WTC11 (cell line): ENCODE measurements at regions not wholly inside any gene's neighbourhood (a gene's known extent, or its start where the extent isn't known, plus 50 kb on each side); places are given as distances from the start of the nearest gene placed in this dataset.

Experiments used
- ATAC-seq: fragments of 200-7000 bp; cut with Tn5 transposase; 2 replicates; pipeline ENCODE4 v1.10.0; 2021; ENCODE audit warnings: mild to moderate bottlenecking, moderate library complexity
- CTCF ChIA-PET: fragments of 300-600 bp; sonication (Branson Sonifier 250); formaldehyde crosslinking; loops from one replicate; lab custom pipeline; 2021; ENCODE audit warnings: antibody characterized with exemption; lab: Charles Lee
- POLR2A ChIA-PET: fragments of 350-600 bp; sonication (Branson Sonifier 250); formaldehyde crosslinking; loops from one replicate; lab custom pipeline; 2021; ENCODE audit warnings: antibody characterized with exemption; lab: Charles Lee
- DNase-seq: peaks from one replicate; pipeline ENCODE4 v3.0.0; 2021; ENCODE audit warnings: low spot score
- H3K27ac Mint-ChIP-seq: 2 replicates; pipeline ENCODE4 v1.8.0; 2021; ENCODE audit warnings: mixed read lengths
- H3K27me3 Mint-ChIP-seq: 2 replicates; pipeline ENCODE4 v1.8.0; 2021; ENCODE audit warnings: low read depth, mild to moderate bottlenecking, moderate library complexity, mixed read lengths
- H3K36me3 Mint-ChIP-seq: 2 replicates; pipeline ENCODE4 v1.8.0; 2021; ENCODE audit warnings: mixed read lengths
- H3K4me1 Mint-ChIP-seq: 2 replicates; pipeline ENCODE4 v1.8.0; 2022; ENCODE audit warnings: mixed read lengths
- H3K4me3 Mint-ChIP-seq: 2 replicates; pipeline ENCODE4 v1.8.0; 2021; ENCODE audit warnings: mild to moderate bottlenecking, moderate library complexity, mixed read lengths
- H3K9me3 Mint-ChIP-seq: 2 replicates; pipeline ENCODE4 v1.8.0; 2021; ENCODE audit warnings: mixed read lengths
- ATF1 ChIP-seq: sonication (generic); formaldehyde crosslinking; IDR thresholded peaks from 2 replicates; pipeline ENCODE4 v1.8.1; 2023; ENCODE audit warnings: mild to moderate bottlenecking, moderate library complexity, missing genetic modification reagents
- E2F4 ChIP-seq: sonication (generic); formaldehyde crosslinking; IDR thresholded peaks from 2 replicates; pipeline ENCODE4 v1.8.1; 2022; ENCODE audit warnings: low read depth, mild to moderate bottlenecking, moderate library complexity, missing genetic modification reagents, borderline replicate concordance
- E2F5 ChIP-seq: sonication (generic); formaldehyde crosslinking; IDR thresholded peaks from 2 replicates; pipeline ENCODE4 v1.8.1; 2022; ENCODE audit warnings: mild to moderate bottlenecking, moderate library complexity, missing genetic modification reagents
- ESRRA ChIP-seq: sonication (generic); formaldehyde crosslinking; IDR thresholded peaks from 2 replicates; pipeline ENCODE4 v1.8.1; 2022; ENCODE audit warnings: mild to moderate bottlenecking, missing genetic modification reagents, borderline replicate concordance
- ETV6 ChIP-seq: sonication (generic); formaldehyde crosslinking; IDR thresholded peaks from 2 replicates; pipeline ENCODE4 v1.8.1; 2022; ENCODE audit warnings: mild to moderate bottlenecking, missing genetic modification reagents
- FOXJ3 ChIP-seq: sonication (generic); formaldehyde crosslinking; IDR thresholded peaks from 2 replicates; pipeline ENCODE4 v1.9.0; 2021; ENCODE audit warnings: missing genetic modification reagents, mild to moderate bottlenecking, borderline replicate concordance
- HMGA2 ChIP-seq: fragments of 250-450 bp; sonication (Bioruptor Pico); IDR thresholded peaks from 2 replicates; pipeline ENCODE4 v1.4.0; 2021; ENCODE audit warnings: mild to moderate bottlenecking, moderate library complexity
- IRF1 ChIP-seq: sonication (generic); formaldehyde crosslinking; IDR thresholded peaks from 2 replicates; pipeline ENCODE4 v1.8.0; 2023; ENCODE audit warnings: missing genetic modification reagents
- NFE2L1 ChIP-seq: sonication (generic); formaldehyde crosslinking; IDR thresholded peaks from 2 replicates; pipeline ENCODE4 v1.8.1; 2023; ENCODE audit warnings: missing genetic modification reagents
- PRRX2 ChIP-seq: fragments of 250-450 bp; sonication (Bioruptor Pico); IDR thresholded peaks from 2 replicates; pipeline ENCODE4 v1.8.0; 2021; ENCODE audit warnings: mild to moderate bottlenecking
- SOX15 ChIP-seq: fragments of 250-450 bp; sonication (Bioruptor Pico); IDR thresholded peaks from 2 replicates; pipeline ENCODE4 v1.9.0; 2021; ENCODE audit warnings: mild to moderate bottlenecking
- ZNF138 ChIP-seq: sonication (generic); formaldehyde crosslinking; conservative IDR thresholded peaks from 2 replicates; pipeline ENCODE4 v1.8.1; 2022; ENCODE audit warnings: mild to moderate bottlenecking, moderate library complexity, missing genetic modification reagents
- ZNF219 ChIP-seq: sonication (generic); formaldehyde crosslinking; IDR thresholded peaks from 2 replicates; pipeline ENCODE4 v1.8.0; 2023; ENCODE audit warnings: missing genetic modification reagents, mild to moderate bottlenecking, borderline replicate concordance
- ZNF396 ChIP-seq: fragments of 250-450 bp; sonication (Bioruptor Pico); IDR thresholded peaks from 2 replicates; pipeline ENCODE4 v1.8.0; 2021; ENCODE audit warnings: mild to moderate bottlenecking, moderate library complexity, borderline replicate concordance
- ZNF423 ChIP-seq: fragments of 250-450 bp; sonication (Bioruptor Pico); IDR thresholded peaks from 2 replicates; pipeline ENCODE4 v2.1.2; 2022; ENCODE audit warnings: mild to moderate bottlenecking, moderate library complexity
- TF ChIP-seq, protein P1 (sequence below): sonication (generic); formaldehyde crosslinking; IDR thresholded peaks from 2 replicates; pipeline ENCODE4 v1.8.1; 2023; ENCODE audit warnings: mild to moderate bottlenecking, missing genetic modification reagents, moderate library complexity
- TF ChIP-seq, protein P2 (sequence below): fragments of 250-450 bp; sonication (Bioruptor Pico); IDR thresholded peaks from 2 replicates; pipeline ENCODE4 v1.9.0; 2021; ENCODE audit warnings: mild to moderate bottlenecking
- TF ChIP-seq, protein P3 (sequence below): sonication (generic); formaldehyde crosslinking; IDR thresholded peaks from 2 replicates; pipeline ENCODE4 v1.8.1; 2022; ENCODE audit warnings: mild to moderate bottlenecking, missing genetic modification reagents, moderate library complexity, borderline replicate concordance
- TF ChIP-seq, protein P4 (sequence below): sonication (generic); formaldehyde crosslinking; IDR thresholded peaks from 2 replicates; pipeline ENCODE4 v1.8.1; 2023; ENCODE audit warnings: mild to moderate bottlenecking, missing genetic modification reagents, borderline replicate concordance
- TF ChIP-seq, protein P5 (sequence below): sonication (generic); formaldehyde crosslinking; conservative IDR thresholded peaks from 2 replicates; pipeline ENCODE4 v1.8.1; 2023; ENCODE audit warnings: mild to moderate bottlenecking, low read depth, missing genetic modification reagents, moderate library complexity
- TF ChIP-seq, protein P6 (sequence below): fragments of 250-450 bp; sonication (Bioruptor Pico); IDR thresholded peaks from 2 replicates; pipeline ENCODE4 v1.8.0; 2021; ENCODE audit warnings: mild to moderate bottlenecking

- CTCF ChIA-PET = no interaction called here
- H3K9me3 Mint-ChIP-seq = peaks cover 27% of the 10 kb centered on the region
These were observed 172.4 kb upstream of the AGR3 start for GRCh38 chr7:17054206-17054605.

DNA sequence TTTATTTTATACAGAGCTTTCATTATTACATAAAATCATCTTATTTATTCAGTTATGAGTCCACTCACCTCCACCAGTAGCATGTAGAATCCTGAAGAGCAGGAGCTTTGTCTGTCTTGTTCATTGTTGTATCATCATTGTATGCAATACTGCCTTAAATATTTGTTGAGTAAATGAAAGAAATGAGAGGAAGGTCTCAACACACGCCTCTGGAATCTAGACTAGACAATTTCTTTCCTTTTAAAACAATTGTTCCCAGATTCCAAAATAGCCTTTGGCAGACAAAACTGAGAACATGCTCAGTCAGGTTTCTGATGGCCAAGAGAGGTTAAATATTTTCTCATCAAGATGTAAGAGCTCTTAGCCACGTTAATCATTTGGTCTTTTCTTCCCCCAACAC, 173.1 kb upstream of the AGR3 start:
- Mint-ChIP-seq H3K36me3 (peaks cover 18% of the 10 kb centered on the region), H3K4me1 (0 out of 2 replicates have a peak, but pooled peaks cover 3% of the 10 kb centered on the region), H3K27me3 (no peaks in the 10 kb centered on the region; the same call in 1 of the 2 replicates), H3K4me3 (no peak overlapping the region), H3K9me3 (peaks cover 27% of the 10 kb centered on the region), H3K27ac (no peak overlapping the region)
- ChIA-PET POLR2A (no interaction called here), CTCF (no interaction called here)
- ATAC-seq (no peak), DNase-seq (no peak)
- TF ChIP-seq, protein P1, sequence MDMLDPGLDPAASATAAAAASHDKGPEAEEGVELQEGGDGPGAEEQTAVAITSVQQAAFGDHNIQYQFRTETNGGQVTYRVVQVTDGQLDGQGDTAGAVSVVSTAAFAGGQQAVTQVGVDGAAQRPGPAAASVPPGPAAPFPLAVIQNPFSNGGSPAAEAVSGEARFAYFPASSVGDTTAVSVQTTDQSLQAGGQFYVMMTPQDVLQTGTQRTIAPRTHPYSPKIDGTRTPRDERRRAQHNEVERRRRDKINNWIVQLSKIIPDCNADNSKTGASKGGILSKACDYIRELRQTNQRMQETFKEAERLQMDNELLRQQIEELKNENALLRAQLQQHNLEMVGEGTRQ (CRISPR knock-in tag) = no peak
- TF ChIP-seq, protein P2, sequence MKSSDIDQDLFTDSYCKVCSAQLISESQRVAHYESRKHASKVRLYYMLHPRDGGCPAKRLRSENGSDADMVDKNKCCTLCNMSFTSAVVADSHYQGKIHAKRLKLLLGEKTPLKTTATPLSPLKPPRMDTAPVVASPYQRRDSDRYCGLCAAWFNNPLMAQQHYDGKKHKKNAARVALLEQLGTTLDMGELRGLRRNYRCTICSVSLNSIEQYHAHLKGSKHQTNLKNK (CRISPR knock-in tag) = no peak
- TF ChIP-seq, protein P3, sequence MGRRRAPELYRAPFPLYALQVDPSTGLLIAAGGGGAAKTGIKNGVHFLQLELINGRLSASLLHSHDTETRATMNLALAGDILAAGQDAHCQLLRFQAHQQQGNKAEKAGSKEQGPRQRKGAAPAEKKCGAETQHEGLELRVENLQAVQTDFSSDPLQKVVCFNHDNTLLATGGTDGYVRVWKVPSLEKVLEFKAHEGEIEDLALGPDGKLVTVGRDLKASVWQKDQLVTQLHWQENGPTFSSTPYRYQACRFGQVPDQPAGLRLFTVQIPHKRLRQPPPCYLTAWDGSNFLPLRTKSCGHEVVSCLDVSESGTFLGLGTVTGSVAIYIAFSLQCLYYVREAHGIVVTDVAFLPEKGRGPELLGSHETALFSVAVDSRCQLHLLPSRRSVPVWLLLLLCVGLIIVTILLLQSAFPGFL (CRISPR knock-in tag) = no peak
- TF ChIP-seq ZNF138 (CRISPR knock-in tag) = no peak
- TF ChIP-seq NFE2L1 = no peak
- no peak for TF ChIP-seq PRRX2 (CRISPR knock-in tag)
- TF ChIP-seq ZNF219 (CRISPR knock-in tag) = no peak
- TF ChIP-seq IRF1 = no peak
- TF ChIP-seq SOX15 (CRISPR knock-in tag) = no peak
- no peak for TF ChIP-seq ESRRA (CRISPR knock-in tag)
- TF ChIP-seq, protein P4, sequence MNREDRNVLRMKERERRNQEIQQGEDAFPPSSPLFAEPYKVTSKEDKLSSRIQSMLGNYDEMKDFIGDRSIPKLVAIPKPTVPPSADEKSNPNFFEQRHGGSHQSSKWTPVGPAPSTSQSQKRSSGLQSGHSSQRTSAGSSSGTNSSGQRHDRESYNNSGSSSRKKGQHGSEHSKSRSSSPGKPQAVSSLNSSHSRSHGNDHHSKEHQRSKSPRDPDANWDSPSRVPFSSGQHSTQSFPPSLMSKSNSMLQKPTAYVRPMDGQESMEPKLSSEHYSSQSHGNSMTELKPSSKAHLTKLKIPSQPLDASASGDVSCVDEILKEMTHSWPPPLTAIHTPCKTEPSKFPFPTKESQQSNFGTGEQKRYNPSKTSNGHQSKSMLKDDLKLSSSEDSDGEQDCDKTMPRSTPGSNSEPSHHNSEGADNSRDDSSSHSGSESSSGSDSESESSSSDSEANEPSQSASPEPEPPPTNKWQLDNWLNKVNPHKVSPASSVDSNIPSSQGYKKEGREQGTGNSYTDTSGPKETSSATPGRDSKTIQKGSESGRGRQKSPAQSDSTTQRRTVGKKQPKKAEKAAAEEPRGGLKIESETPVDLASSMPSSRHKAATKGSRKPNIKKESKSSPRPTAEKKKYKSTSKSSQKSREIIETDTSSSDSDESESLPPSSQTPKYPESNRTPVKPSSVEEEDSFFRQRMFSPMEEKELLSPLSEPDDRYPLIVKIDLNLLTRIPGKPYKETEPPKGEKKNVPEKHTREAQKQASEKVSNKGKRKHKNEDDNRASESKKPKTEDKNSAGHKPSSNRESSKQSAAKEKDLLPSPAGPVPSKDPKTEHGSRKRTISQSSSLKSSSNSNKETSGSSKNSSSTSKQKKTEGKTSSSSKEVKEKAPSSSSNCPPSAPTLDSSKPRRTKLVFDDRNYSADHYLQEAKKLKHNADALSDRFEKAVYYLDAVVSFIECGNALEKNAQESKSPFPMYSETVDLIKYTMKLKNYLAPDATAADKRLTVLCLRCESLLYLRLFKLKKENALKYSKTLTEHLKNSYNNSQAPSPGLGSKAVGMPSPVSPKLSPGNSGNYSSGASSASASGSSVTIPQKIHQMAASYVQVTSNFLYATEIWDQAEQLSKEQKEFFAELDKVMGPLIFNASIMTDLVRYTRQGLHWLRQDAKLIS = no peak
- TF ChIP-seq FOXJ3 (CRISPR knock-in tag) = no peak

More at GRCh38 chr7:17054206-17054605, 172.4 kb upstream of the AGR3 start:
- no peak overlapping the region for H3K4me3 Mint-ChIP-seq
- H3K4me1 Mint-ChIP-seq = 0 out of 2 replicates have a peak, but pooled peaks cover 3% of the 10 kb centered on the region
- H3K36me3 Mint-ChIP-seq = peaks cover 18% of the 10 kb centered on the region
- POLR2A ChIA-PET = no interaction called here
- TF ChIP-seq E2F5 (CRISPR knock-in tag) (no peak), ESRRA (CRISPR knock-in tag) (no peak), HMGA2 (CRISPR knock-in tag) (no peak), ETV6 (CRISPR knock-in tag) (no peak), E2F4 (CRISPR knock-in tag) (no peak), ZNF423 (CRISPR knock-in tag) (no peak), ZNF396 (CRISPR knock-in tag) (no peak), ATF1 (no peak)
- TF ChIP-seq, protein P5, sequence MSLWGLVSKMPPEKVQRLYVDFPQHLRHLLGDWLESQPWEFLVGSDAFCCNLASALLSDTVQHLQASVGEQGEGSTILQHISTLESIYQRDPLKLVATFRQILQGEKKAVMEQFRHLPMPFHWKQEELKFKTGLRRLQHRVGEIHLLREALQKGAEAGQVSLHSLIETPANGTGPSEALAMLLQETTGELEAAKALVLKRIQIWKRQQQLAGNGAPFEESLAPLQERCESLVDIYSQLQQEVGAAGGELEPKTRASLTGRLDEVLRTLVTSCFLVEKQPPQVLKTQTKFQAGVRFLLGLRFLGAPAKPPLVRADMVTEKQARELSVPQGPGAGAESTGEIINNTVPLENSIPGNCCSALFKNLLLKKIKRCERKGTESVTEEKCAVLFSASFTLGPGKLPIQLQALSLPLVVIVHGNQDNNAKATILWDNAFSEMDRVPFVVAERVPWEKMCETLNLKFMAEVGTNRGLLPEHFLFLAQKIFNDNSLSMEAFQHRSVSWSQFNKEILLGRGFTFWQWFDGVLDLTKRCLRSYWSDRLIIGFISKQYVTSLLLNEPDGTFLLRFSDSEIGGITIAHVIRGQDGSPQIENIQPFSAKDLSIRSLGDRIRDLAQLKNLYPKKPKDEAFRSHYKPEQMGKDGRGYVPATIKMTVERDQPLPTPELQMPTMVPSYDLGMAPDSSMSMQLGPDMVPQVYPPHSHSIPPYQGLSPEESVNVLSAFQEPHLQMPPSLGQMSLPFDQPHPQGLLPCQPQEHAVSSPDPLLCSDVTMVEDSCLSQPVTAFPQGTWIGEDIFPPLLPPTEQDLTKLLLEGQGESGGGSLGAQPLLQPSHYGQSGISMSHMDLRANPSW (CRISPR knock-in tag) = no peak
- TF ChIP-seq, protein P6, sequence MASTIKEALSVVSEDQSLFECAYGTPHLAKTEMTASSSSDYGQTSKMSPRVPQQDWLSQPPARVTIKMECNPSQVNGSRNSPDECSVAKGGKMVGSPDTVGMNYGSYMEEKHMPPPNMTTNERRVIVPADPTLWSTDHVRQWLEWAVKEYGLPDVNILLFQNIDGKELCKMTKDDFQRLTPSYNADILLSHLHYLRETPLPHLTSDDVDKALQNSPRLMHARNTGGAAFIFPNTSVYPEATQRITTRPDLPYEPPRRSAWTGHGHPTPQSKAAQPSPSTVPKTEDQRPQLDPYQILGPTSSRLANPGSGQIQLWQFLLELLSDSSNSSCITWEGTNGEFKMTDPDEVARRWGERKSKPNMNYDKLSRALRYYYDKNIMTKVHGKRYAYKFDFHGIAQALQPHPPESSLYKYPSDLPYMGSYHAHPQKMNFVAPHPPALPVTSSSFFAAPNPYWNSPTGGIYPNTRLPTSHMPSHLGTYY (CRISPR knock-in tag) = no peak
- no peaks in the 10 kb centered on the region; the same call in 1 of the 2 replicates for H3K27me3 Mint-ChIP-seq
- DNase-seq = no peak
- H3K27ac Mint-ChIP-seq = no peak overlapping the region
- no peak for ATAC-seq
